CD4-positive, alpha-beta T cell treated with Interleukin-21 for 1 hour (primary cell): ENCODE measurements at regions not wholly inside any gene's neighbourhood (a gene's known extent, or its start where the extent isn't known, plus 50 kb on each side); places are given as distances from the start of the nearest gene placed in this dataset.

Experiments
- DNase-seq: peaks from one replicate; pipeline ENCODE4 v3.0.0-alpha.2; 2020

DNA sequence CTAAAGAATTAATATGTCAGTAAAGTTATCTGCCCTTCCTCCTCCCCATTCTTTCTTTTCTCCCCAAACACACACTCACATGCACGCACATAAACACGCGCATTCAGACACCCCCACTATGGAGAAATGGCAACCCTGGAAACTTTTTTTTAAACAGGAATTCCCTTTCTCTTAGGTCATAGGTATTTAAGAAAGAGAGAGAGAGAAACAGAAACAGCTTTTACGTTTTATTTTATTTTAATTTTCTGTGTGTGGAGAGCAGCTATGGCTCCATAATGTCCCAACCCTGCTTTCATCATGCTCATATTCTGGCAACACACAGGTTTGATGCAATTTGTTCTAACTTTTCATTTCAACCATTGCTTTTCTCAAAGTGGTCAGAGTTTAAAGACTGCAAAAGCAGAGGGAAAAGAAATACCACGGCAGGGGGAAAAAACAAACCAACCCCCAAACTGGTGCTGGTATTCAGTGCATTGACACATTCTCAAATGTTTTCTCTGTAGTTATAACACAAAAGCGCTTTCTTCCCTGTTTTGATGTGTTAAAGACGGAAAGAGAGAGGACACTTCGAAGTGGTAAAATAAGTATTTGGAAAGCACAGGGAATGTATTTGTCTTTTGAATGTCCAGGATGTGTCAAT lies 126.0 kb upstream of the TMEM161B start:
- DNase-seq: no peak

- DNase-seq: no peak
These were observed 125.3 kb upstream of the TMEM161B start for GRCh38 chr5:88393716-88394535.

DNA sequence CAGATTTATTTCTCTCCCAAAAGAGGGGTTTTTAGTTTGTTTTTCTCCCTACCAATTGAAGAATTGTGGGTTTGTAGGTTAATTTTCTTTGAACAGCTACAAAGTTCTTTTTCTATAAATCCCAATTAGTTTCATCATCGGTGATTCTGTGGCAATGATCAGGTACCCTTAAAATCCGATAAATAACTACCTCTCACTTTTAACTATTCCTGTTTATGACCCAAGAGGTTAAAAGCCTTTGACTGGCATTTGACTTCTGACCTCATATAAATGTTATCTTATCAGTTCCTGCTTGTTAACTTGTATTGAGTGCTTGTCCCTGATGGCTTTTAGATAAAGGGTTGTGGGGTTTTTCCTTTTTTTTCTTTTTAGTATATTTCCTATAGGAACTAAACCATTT lies 124.4 kb upstream of the TMEM161B start:
- DNase-seq: no peak

- DNase-seq: no peak
These were observed 123.3 kb upstream of the TMEM161B start for GRCh38 chr5:88391991-88392390.

DNA sequence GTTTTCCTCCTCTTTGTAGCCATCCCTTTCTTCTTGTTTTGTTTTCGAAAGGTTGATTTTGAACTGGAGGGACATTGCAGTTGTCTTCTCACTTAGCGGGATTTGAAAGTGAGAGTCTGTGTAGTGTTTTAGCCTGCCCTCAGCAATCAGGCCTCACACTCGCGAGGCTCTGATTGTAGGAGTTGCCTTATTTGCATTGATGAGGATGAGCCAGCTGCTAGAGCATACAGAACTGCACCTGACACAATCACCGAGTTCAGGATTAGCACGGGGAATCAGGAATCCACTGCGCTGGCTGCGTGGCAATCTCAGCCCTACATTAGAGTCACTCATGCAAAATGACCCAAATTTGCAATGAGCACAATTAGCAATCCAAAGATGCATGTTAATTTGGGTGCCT lies 122.5 kb upstream of the TMEM161B start:
- no peak for DNase-seq

GRCh38 chr5:88390481-88390880 lies 121.8 kb upstream of the TMEM161B start:
- no peak for DNase-seq

DNA sequence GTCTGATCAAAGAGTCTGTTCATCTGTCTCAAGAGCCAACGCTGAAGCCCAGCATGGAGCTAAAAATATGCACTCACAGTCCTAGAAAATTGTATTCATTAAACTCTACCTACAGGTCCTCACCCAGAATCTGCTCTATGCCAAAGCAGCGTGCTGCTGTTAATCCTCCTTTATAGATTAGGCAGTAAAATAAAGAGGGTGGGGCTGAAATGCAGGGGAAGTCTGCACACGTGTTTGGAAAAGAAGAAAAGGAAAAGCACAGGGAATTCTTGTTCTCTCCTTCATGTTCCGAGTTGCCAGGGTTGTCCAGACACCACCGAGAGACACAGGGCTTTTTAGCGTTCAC lies 121.4 kb upstream of the TMEM161B start:
- no peak for DNase-seq

- DNase-seq: no peak
These were observed 120.9 kb upstream of the TMEM161B start for GRCh38 chr5:88389338-88390095.

DNA sequence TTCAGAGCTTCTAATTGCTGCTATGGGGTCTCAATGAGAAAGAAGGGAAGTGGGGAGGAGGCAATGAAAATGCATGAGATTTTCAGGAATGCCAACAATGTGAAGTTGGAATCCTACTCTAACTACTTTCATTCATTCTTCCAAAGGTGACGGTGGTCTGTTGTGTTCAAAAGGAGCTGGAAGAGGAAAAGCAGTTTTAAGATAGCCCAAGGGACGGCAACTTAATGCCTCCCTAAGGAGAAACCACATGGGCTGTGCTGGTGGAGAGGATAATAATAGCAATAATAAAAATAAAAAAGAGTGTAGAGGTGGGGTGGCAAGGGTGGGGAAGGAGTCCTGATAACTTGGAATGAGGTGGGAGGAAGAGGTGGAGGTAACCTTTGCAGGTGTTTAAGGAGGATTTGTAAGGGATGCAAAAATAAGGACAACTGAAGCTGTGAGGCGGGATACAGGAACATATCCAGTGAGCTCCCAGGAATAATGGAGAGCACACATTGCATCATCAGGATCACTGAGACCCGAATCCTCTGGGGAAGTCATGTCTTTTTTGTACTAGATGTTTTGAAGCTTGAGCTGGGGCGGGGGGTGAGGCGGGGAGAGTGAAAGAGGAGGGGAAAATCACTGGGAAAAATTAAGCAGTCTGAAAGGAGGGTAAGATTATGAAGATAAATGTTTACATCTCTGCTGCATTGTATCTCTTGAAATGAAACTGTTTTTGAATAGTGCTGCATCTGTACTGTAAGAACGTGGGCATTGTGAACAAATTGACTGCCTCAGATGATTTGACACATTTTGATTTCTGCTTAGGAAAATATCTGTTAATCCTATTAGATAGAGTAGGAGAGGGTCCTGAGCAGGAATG lies 120.1 kb upstream of the TMEM161B start:
- no peak for DNase-seq

DNA sequence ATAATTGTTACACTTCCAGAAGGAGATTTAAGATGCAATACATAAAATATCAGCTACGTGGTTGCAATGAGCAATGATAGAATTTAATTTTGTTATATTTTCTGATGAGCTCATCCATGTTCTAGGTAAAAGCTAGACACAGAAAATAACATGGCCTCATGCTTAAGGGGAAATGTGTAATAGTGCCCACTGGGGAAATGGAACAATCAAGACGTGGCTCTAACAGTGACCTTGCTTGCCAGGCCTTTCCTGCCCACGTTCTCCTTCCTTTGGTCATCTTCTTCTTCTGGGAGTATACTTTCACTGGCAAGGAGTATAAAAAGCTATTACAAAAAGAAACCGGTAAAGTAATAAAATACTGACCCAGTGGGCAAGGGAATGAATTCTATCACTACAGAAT lies 116.2 kb upstream of the TMEM161B start:
- DNase-seq: no peak

DNA sequence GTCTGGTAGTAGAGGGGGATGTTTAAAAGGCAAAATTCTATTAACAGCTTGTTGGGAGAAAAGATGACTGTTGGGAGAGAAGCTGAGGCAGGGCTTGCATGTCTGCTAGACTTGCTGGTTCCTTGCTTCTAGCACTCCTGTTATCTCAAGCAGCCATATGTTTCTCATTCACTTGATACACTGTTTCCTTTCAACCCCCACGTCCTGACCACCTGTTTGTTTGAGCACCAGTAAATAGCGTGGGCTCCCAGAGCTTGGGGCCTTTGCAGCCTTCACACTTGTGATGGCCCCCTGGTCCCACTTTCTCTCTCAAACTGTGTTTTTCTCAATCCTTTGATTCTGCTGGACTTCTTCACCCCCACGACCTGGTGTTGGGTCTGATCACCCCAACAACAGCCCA lies 111.7 kb upstream of the TMEM161B start:
- no peak for DNase-seq

DNA sequence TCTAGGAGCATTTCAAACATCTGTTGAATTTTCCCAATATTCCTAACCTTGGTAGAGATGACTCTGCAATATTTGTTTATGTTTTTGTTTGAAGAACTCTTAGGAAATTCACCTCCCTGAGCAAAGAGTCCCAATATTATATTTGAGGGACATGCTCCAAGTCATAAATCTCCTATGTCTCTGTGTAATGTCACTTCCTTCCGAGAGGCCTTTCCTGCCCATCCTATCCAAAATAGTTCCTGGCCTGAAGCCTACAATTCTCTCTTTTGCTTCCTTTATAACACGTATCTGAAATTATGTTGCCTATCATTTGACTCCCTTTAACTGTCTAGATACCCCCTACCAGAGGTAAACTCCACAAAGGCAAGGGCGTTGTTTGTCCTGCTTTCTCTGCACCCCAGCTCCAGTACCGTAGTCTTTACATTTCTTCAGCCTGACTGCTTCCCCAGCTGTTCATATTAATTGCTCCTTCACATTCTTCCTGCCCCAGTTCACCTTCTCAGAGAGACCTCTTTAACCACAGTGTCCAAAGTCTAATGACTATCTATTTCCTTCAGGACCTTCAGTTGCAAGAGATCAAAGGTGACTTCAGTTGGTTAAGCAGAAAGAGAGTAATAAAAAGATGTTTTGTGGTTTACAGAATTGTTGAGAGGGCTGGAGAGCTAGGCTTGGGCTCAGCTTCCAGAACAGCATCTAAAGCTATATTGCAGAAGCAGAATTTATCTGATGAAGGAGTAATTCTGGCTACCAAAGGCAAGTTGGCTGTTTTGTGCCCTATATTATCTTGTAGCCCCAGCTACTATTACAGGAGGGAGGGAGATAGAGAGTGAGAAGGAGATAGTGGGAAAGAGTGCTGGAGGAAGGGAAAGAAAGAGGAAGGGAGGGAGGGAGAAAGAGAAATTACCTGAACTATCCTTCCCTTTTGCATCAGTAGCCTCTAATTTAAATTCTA lies 109.3 kb upstream of the TMEM161B start:
- DNase-seq: no peak

GRCh38 chr5:88377240-88377639 lies 108.6 kb upstream of the TMEM161B start:
- no peak for DNase-seq

DNA sequence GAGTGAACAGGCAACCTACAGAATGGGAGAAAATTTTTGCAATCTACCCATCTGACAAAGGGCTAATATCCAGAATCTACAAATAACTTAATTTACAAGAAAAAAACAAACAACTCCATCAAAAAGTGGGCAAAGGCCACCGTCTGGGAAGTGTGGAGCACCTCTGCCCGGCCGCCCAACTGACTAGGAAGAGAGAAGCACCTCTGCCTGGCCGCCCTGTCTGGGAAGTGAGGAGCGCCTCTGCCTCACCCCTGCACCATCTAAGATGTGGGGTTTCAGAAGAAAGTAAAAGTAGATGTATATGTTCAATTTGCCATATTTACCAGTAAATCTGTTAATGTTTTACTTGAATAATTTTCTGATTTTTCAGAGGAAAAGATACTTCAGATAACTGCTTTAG lies 108.1 kb upstream of the TMEM161B start:
- DNase-seq: no peak

DNA sequence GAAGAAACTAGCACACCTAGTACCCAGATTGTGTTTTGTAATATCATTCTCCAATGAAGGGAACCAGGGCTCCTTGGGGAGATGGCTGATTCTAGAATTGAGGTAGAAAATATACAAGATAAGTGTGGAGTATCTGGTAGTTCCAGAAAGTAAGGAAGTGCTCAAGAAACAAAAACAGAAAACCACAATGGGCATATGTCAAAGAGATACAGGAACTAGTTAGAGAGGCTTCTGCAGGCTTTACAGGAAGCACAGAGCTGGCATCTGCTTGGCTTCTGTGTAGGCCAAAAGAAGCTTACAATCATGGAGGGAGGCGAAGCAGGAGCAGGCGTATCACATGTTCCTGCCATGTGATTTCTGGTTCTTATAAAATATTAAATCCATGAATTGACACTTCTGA lies 105.7 kb upstream of the TMEM161B start:
- DNase-seq: no peak

GRCh38 chr5:88370824-88371223 lies 102.2 kb upstream of the TMEM161B start:
- DNase-seq: no peak

- DNase-seq: no peak
These were observed 99.6 kb upstream of the TMEM161B start for GRCh38 chr5:88368201-88368600.

GRCh38 chr5:88364991-88365390 lies 96.3 kb upstream of the TMEM161B start:
- DNase-seq: no peak

DNA sequence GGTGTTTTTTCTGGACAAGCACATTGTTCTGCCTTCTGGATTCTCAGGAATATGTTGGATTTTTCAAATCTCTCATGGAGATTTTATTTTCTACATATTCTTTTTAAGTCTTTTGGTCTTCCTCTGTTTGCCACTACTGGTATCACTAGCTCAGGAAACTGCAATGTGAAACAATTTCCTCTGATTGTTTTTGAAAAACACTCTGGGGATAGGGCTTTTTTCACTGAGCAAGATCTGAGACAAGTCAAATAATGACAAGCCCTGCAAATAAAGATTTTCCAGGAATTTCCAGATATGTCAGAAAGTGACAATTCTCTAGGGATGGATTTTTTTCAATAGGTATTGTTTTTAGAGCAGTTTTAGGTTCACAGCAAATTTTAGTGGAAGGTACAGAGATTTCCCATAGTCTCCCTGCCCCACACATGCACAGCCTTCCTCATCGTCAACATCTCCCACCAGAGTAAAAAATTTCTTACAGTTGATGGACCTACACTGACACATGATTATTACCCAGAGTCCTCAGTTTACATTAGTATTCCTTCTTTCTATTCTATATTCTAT lies 86.9 kb upstream of the TMEM161B start:
- DNase-seq: no peak

DNA sequence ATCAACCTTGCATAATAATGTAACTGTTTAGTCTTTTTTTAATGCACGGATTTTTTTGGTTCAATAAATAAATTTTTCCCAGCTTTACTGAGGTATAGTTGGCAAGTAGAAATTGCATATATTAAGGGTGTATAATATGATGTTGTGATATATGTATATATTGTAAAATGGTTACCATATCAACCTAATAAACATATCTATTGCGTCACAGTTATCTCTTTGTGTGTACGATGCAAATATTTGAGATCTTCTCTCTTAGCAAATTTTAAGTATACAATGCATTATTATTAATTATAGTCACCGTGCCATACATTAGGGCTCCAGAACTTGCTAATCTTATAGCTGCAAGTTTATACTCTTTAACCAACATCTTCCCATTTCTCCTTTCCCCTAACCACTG lies 57.2 kb upstream of the TMEM161B start:
- no peak for DNase-seq

DNA sequence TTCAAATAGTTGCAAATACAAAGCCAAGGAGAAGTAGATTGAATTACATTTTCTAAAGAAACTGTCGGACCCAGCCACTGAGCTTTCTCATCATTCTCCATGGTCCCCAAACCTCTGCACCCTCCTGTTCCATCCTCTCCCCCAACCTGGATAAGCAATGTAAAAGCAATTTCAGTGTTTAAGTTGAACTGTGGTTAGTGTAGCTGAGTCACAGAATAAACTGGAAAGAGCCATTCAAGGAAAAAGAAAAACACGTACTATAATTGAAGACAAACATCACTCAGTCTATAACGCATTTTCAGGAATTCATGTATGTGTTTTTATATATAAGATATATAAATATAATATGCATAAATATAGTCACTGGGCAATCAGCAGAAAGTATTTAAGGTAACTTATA lies 54.1 kb upstream of the TMEM161B start:
- no peak for DNase-seq
